ENCODE measurements at regions not wholly inside any gene's neighbourhood (a gene's known extent, or its start where the extent isn't known, plus 50 kb on each side); places are given as distances from the start of the nearest gene placed in this dataset.

GRCh38 chr20:60071965-60072364 lies 113.7 kb downstream of the CDH26 start:
- POLR2A ChIA-PET: no interaction called here
- H3K36me3 ChIP-seq (ENCODE audit: control insufficient read depth in 2 of 2, insufficient read depth in 1 of 2, low read length in 2 of 2): no peaks in the 10 kb centered on the region
- CTCF ChIA-PET: interaction anchor here (0.9 kb wide), 1 partner anchor 15 kb away, joined by 3 read pairs; no protein-coding TSS in a partner anchor
- no peak overlapping the region for H3K27ac ChIP-seq (ENCODE audit: extremely low read depth, low read depth, low read length)
- no peaks in the 10 kb centered on the region for H3K4me1 ChIP-seq (ENCODE audit: control insufficient read depth, insufficient read depth, low read length)
- TF ChIP-seq REPIN1 (tag by site-specific recombination; IDR thresholded peaks at IDR 0.05; ENCODE audit: low read depth) (no peak), ZNF324 (tag by site-specific recombination; IDR thresholded peaks at IDR 0.05) (no peak), ZNF791 (tag by site-specific recombination; IDR thresholded peaks at IDR 0.05) (no peak), TCF7L2 (IDR thresholded peaks at IDR 0.05; ENCODE audit: borderline replicate concordance, low read depth, low read length) (no peak), ZNF132 (tag by site-specific recombination; IDR thresholded peaks at IDR 0.05; ENCODE audit: borderline replicate concordance) (no peak), ZNF792 (tag by site-specific recombination; IDR thresholded peaks at IDR 0.05) (no peak)
- no peak overlapping the region for H3K4me3 ChIP-seq (ENCODE audit: low read depth, low read length)
- no peaks in the 10 kb centered on the region; the same call in 1 of the 2 replicates for H3K9me3 ChIP-seq (ENCODE audit: control insufficient read depth, insufficient read depth, low read depth, low read length)

GRCh38 chr20:60073086-60073485 lies 114.9 kb downstream of the CDH26 start:
- Histone ChIP-seq H3K27ac (ENCODE audit: extremely low read depth, low read depth, low read length) (no peak overlapping the region), H3K4me3 (ENCODE audit: low read depth, low read length) (no peak overlapping the region), H3K36me3 (ENCODE audit: control insufficient read depth in 2 of 2, insufficient read depth in 1 of 2, low read length in 2 of 2) (no peaks in the 10 kb centered on the region), H3K9me3 (ENCODE audit: control insufficient read depth, insufficient read depth, low read depth, low read length) (no peaks in the 10 kb centered on the region; the same call in 1 of the 2 replicates), H3K4me1 (ENCODE audit: control insufficient read depth, insufficient read depth, low read length) (no peaks in the 10 kb centered on the region)
- CTCF ChIA-PET: no interaction called here
- POLR2A ChIA-PET: no interaction called here
- TF ChIP-seq ZNF311 (tag by site-specific recombination; IDR thresholded peaks at IDR 0.05; ENCODE audit: borderline replicate concordance) (no peak), HOXA7 (CRISPR knock-in tag; IDR thresholded peaks at IDR 0.05; ENCODE audit: borderline replicate concordance) (no peak), GLI2 (tag by site-specific recombination; IDR thresholded peaks at IDR 0.05; ENCODE audit: borderline replicate concordance, low read depth) (no peak), ZNF747 (tag by site-specific recombination; IDR thresholded peaks at IDR 0.05) (no peak), INSM2 (tag by site-specific recombination; IDR thresholded peaks at IDR 0.05) (no peak), ZNF202 (tag by site-specific recombination; IDR thresholded peaks at IDR 0.05; ENCODE audit: borderline replicate concordance) (no peak)
- TF ChIP-seq, protein P1, sequence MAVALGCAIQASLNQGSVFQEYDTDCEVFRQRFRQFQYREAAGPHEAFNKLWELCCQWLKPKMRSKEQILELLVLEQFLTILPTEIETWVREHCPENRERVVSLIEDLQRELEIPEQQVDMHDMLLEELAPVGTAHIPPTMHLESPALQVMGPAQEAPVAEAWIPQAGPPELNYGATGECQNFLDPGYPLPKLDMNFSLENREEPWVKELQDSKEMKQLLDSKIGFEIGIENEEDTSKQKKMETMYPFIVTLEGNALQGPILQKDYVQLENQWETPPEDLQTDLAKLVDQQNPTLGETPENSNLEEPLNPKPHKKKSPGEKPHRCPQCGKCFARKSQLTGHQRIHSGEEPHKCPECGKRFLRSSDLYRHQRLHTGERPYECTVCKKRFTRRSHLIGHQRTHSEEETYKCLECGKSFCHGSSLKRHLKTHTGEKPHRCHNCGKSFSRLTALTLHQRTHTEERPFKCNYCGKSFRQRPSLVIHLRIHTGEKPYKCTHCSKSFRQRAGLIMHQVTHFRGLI (tag by site-specific recombination; IDR thresholded peaks at IDR 0.05): no peak

DNA sequence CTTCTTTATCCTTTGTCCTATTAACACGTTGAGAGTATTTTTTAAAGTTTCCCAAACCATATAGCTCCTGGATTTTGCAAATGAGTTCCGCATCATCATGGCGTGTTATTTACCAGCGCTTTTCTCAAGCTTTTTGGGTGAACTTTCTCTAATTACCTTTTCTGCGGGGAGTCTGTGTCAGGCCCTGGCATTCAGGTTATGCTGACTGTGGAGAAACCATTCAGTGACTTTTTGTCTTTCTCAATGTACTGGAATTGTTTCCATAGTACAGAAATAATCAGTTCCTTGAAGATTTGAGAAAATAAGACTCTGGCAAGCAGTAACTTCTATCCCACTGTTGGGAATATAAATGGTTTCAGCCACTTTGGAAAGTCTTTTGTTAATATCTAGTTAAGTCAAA lies 115.3 kb downstream of the CDH26 start:
- Histone ChIP-seq H3K9me3 (ENCODE audit: control insufficient read depth, insufficient read depth, low read depth, low read length) (no peaks in the 10 kb centered on the region; the same call in 1 of the 2 replicates), H3K4me1 (ENCODE audit: control insufficient read depth, insufficient read depth, low read length) (no peaks in the 10 kb centered on the region), H3K27ac (ENCODE audit: extremely low read depth, low read depth, low read length) (no peak overlapping the region), H3K4me3 (ENCODE audit: low read depth, low read length) (no peak overlapping the region), H3K36me3 (ENCODE audit: control insufficient read depth in 2 of 2, insufficient read depth in 1 of 2, low read length in 2 of 2) (no peaks in the 10 kb centered on the region)
- CTCF ChIA-PET: interaction anchor here (1.2 kb wide), 1 partner anchor 137 kb away, joined by 3 read pairs; no protein-coding TSS in a partner anchor
- POLR2A ChIA-PET: no interaction called here
- TF ChIP-seq IKZF3 (tag by site-specific recombination; IDR thresholded peaks at IDR 0.05) (no peak), ZFP69B (tag by site-specific recombination; IDR thresholded peaks at IDR 0.05) (no peak), ZEB2 (tag by site-specific recombination; IDR thresholded peaks at IDR 0.05) (no peak), REPIN1 (tag by site-specific recombination; IDR thresholded peaks at IDR 0.05; ENCODE audit: low read depth) (no peak), ZBTB49 (tag by site-specific recombination; IDR thresholded peaks at IDR 0.05; ENCODE audit: low read depth) (no peak), ZNF843 (tag by site-specific recombination; IDR thresholded peaks at IDR 0.05) (no peak), PATZ1 (tag by site-specific recombination; IDR thresholded peaks at IDR 0.05) (no peak), MEIS1 (CRISPR knock-in tag; IDR thresholded peaks at IDR 0.05; ENCODE audit: borderline replicate concordance) (no peak), GLIS1 (tag by site-specific recombination; IDR thresholded peaks at IDR 0.05) (no peak), ZNF555 (tag by site-specific recombination; conservative IDR thresholded peaks at IDR 0.05) (no peak), ZNF629 (tag by site-specific recombination; IDR thresholded peaks at IDR 0.05) (no peak), ZNF600 (tag by site-specific recombination; IDR thresholded peaks at IDR 0.05) (no peak)

Measured in HEK293 (cell line).